Trophoblast cell (in vitro differentiated cells and primary cell): ENCODE measurements at regions not wholly inside any gene's neighbourhood (a gene's known extent, or its start where the extent isn't known, plus 50 kb on each side); places are given as distances from the start of the nearest gene placed in this dataset.

Experiments
- DNase-seq, 2 donors: peaks; one replicate each; pipeline ENCODE4 v3.0.0-alpha.2; 2016
- H2AFZ ChIP-seq: 2 replicates; pipeline ENCODE4 v1.6.1; 2013; ENCODE audit warnings: low read length, moderate library complexity, mild to moderate bottlenecking; ENCODE audit not compliant: insufficient read depth, poor library complexity
- H2AK5ac ChIP-seq: 2 replicates; pipeline ENCODE4 v1.6.1; 2013; ENCODE audit warnings: mild to moderate bottlenecking, low read length
- H2BK120ac ChIP-seq: 2 replicates; pipeline ENCODE4 v1.6.1; 2013; ENCODE audit warnings: low read length, mild to moderate bottlenecking, moderate library complexity; ENCODE audit not compliant: insufficient read depth, poor library complexity
- H2BK12ac ChIP-seq: 2 replicates; pipeline ENCODE4 v1.6.1; 2013; ENCODE audit warnings: mild to moderate bottlenecking, low read length, moderate library complexity
- H2BK5ac ChIP-seq: 2 replicates; pipeline ENCODE4 v1.6.1; 2013; ENCODE audit warnings: low read length, low read depth, moderate library complexity, mild to moderate bottlenecking; ENCODE audit not compliant: poor library complexity
- H3K14ac ChIP-seq: 2 replicates; pipeline ENCODE4 v1.6.1; 2013; ENCODE audit warnings: mild to moderate bottlenecking, low read length
- H3K18ac ChIP-seq: 2 replicates; pipeline ENCODE4 v1.6.1; 2013; ENCODE audit warnings: mild to moderate bottlenecking, low read length
- H3K23ac ChIP-seq: 2 replicates; pipeline ENCODE4 v1.6.1; 2013; ENCODE audit warnings: low read length
- H3K27ac ChIP-seq: 2 replicates; pipeline ENCODE4 v1.5.1; 2013; ENCODE audit warnings: low read depth, mild to moderate bottlenecking, inconsistent platforms, low read length, moderate library complexity
- H3K27me3 ChIP-seq: 2 replicates; pipeline ENCODE4 v1.6.1; 2013; ENCODE audit warnings: inconsistent platforms, mild to moderate bottlenecking, low read length, moderate library complexity; ENCODE audit not compliant: insufficient read depth
- H3K36me3 ChIP-seq, 2 experiments: 1 replicate in 1 of 2; 2 replicates in 1 of 2; pipeline ENCODE4 v1.6.1; 2013; ENCODE audit warnings: low read length in 2 of 2, mild to moderate bottlenecking in 2 of 2, moderate library complexity in 1 of 2; ENCODE audit not compliant: insufficient read depth in 2 of 2, control insufficient read depth in 1 of 2
- H3K4ac ChIP-seq: 2 replicates; pipeline ENCODE4 v1.6.1; 2013; ENCODE audit warnings: low read depth, mild to moderate bottlenecking, low read length, moderate library complexity
- H3K4me1 ChIP-seq, 2 experiments: 1 replicate in 1 of 2; 2 replicates in 1 of 2; pipeline ENCODE4 v1.6.1; 2013; ENCODE audit warnings: low read length in 2 of 2, mild to moderate bottlenecking in 2 of 2, moderate library complexity in 1 of 2; ENCODE audit not compliant: insufficient read depth in 2 of 2, control insufficient read depth in 1 of 2
- H3K4me2 ChIP-seq: 2 replicates; pipeline ENCODE4 v1.6.1; 2013; ENCODE audit warnings: inconsistent platforms, mild to moderate bottlenecking, low read length, moderate library complexity
- H3K4me3 ChIP-seq: 2 replicates; pipeline ENCODE4 v1.5.1; 2013; ENCODE audit warnings: mild to moderate bottlenecking, low read depth, low read length, inconsistent platforms
- H3K79me1 ChIP-seq: one replicate; pipeline ENCODE4 v1.6.1; 2013; ENCODE audit warnings: low read length
- H3K79me2 ChIP-seq: 2 replicates; pipeline ENCODE4 v1.6.1; 2013; ENCODE audit warnings: low read length, mild to moderate bottlenecking; ENCODE audit not compliant: control insufficient read depth, insufficient read depth, poor library complexity
- H3K9ac ChIP-seq: 2 replicates; pipeline ENCODE4 v1.6.1; 2013; ENCODE audit warnings: mild to moderate bottlenecking, low read length
- H3K9me3 ChIP-seq: 2 replicates; pipeline ENCODE4 v1.6.1; 2013; ENCODE audit warnings: low read depth, mild to moderate bottlenecking, control low read depth, inconsistent platforms, low read length; ENCODE audit not compliant: insufficient read depth
- H4K12ac ChIP-seq: 2 replicates; pipeline ENCODE4 v1.6.1; 2013; ENCODE audit warnings: low read depth, mild to moderate bottlenecking, low read length, moderate library complexity
- H4K8ac ChIP-seq: 2 replicates; pipeline ENCODE4 v1.6.1; 2013; ENCODE audit warnings: low read depth, mild to moderate bottlenecking, low read length, moderate library complexity
- H4K91ac ChIP-seq: one replicate; pipeline ENCODE4 v1.6.1; 2013; ENCODE audit warnings: low read depth, mild to moderate bottlenecking, low read length, moderate library complexity
- WGBS: extraction: QIAGEN DNeasy Blood & Tissue Kit; methylation state at CpG from one replicate; pipeline ENCODE4 v1.1.7; 2013; ENCODE audit warnings: missing lambda C conversion rate; ENCODE audit not compliant: insufficient read length, insufficient coverage; ENCODE audit errors: extremely low coverage; 5-methylcytosine and 5-hydroxymethylcytosine counted together

- H2AK5ac ChIP-seq, result no peak overlapping the region
- no peak overlapping the region for H3K4me2 ChIP-seq
- no peaks in the 10 kb centered on the region for H3K79me1 ChIP-seq
- H4K12ac ChIP-seq, result no peak overlapping the region
- H3K27ac ChIP-seq, result no peak overlapping the region
- H3K4ac ChIP-seq, result no peak overlapping the region
- no peak overlapping the region for H3K9ac ChIP-seq
- no peaks in the 10 kb centered on the region for H3K27me3 ChIP-seq
- no peak overlapping the region for H3K18ac ChIP-seq
- H3K14ac ChIP-seq, result no peak overlapping the region
- no peak overlapping the region for H2AFZ ChIP-seq
- no peak overlapping the region for H3K23ac ChIP-seq
- no peak overlapping the region for H2BK12ac ChIP-seq
- WGBS, result no CpG with 5 or more reads among the region's 1 CpG
- no peak overlapping the region for H3K4me3 ChIP-seq
- no peak overlapping the region for H2BK120ac ChIP-seq
- H4K91ac ChIP-seq, result no peak overlapping the region
- no peaks in the 10 kb centered on the region for H3K9me3 ChIP-seq
- H4K8ac ChIP-seq, result no peak overlapping the region
- DNase-seq, result no peak
- no peaks in the 10 kb centered on the region for H3K36me3 ChIP-seq
- H3K4me1 ChIP-seq, result no peaks in the 10 kb centered on the region
- no peaks in the 10 kb centered on the region for H3K79me2 ChIP-seq
- no peak overlapping the region for H2BK5ac ChIP-seq
Measured at GRCh38 chr1:71285529-71285928, 204.7 kb upstream of the ZRANB2 start.

- no peaks in the 10 kb centered on the region for H3K9me3 ChIP-seq
- no peak overlapping the region for H2BK12ac ChIP-seq
- no peak overlapping the region for H4K12ac ChIP-seq
- H3K79me2 ChIP-seq, result no peaks in the 10 kb centered on the region
- H3K27me3 ChIP-seq, result no peaks in the 10 kb centered on the region
- no peak overlapping the region for H3K14ac ChIP-seq
- no peak overlapping the region for H3K27ac ChIP-seq
- no peak overlapping the region for H2AK5ac ChIP-seq
- no peak overlapping the region for H2BK5ac ChIP-seq
- no peak overlapping the region for H3K4ac ChIP-seq
- H3K79me1 ChIP-seq, result no peaks in the 10 kb centered on the region
- no peak for DNase-seq
- H4K8ac ChIP-seq, result no peak overlapping the region
- H3K4me3 ChIP-seq, result no peak overlapping the region
- no peaks in the 10 kb centered on the region for H3K4me1 ChIP-seq
- H2AFZ ChIP-seq, result no peak overlapping the region
- H3K18ac ChIP-seq, result no peak overlapping the region
- H3K23ac ChIP-seq, result no peak overlapping the region
- no peak overlapping the region for H3K9ac ChIP-seq
- no peak overlapping the region for H2BK120ac ChIP-seq
- H3K36me3 ChIP-seq, result no peaks in the 10 kb centered on the region
- no peak overlapping the region for H3K4me2 ChIP-seq
- H4K91ac ChIP-seq, result no peak overlapping the region
Measured at GRCh38 chr1:71276466-71276865, 195.6 kb upstream of the ZRANB2 start.

- no peak overlapping the region for H3K14ac ChIP-seq
- no peak overlapping the region for H4K8ac ChIP-seq
- no peak overlapping the region for H3K4ac ChIP-seq
- H3K27ac ChIP-seq, result no peak overlapping the region
- no peak overlapping the region for H4K91ac ChIP-seq
- no peak overlapping the region for H2AFZ ChIP-seq
- H3K27me3 ChIP-seq, result no peaks in the 10 kb centered on the region
- no CpG with 5 or more reads among the region's 6 CpGs for WGBS
- H2BK5ac ChIP-seq, result no peak overlapping the region
- no peak overlapping the region for H4K12ac ChIP-seq
- H3K79me2 ChIP-seq, result no peaks in the 10 kb centered on the region
- H3K18ac ChIP-seq, result no peak overlapping the region
- no peak overlapping the region for H3K4me2 ChIP-seq
- H3K36me3 ChIP-seq, result no peaks in the 10 kb centered on the region
- H2AK5ac ChIP-seq, result no peak overlapping the region
- no peaks in the 10 kb centered on the region for H3K79me1 ChIP-seq
- H2BK120ac ChIP-seq, result no peak overlapping the region
- no peak overlapping the region for H3K4me3 ChIP-seq
- no peak overlapping the region for H2BK12ac ChIP-seq
- no peak overlapping the region for H3K23ac ChIP-seq
- H3K9me3 ChIP-seq, result no peaks in the 10 kb centered on the region
- no peaks in the 10 kb centered on the region for H3K4me1 ChIP-seq
- no peak overlapping the region for H3K9ac ChIP-seq
- DNase-seq, result no peak
Measured at GRCh38 chr1:71273334-71273733, 192.5 kb upstream of the ZRANB2 start.

GRCh38 chr1:71270394-71270915, 189.6 kb upstream of the ZRANB2 start:
- H3K4me2 ChIP-seq, result no peak overlapping the region
- no peaks in the 10 kb centered on the region for H3K4me1 ChIP-seq
- H2BK12ac ChIP-seq, result no peak overlapping the region
- no peak overlapping the region for H2AK5ac ChIP-seq
- H3K4ac ChIP-seq, result no peak overlapping the region
- no peak for DNase-seq
- H2AFZ ChIP-seq, result no peak overlapping the region
- no peaks in the 10 kb centered on the region for H3K9me3 ChIP-seq
- H3K79me1 ChIP-seq, result no peaks in the 10 kb centered on the region
- H3K23ac ChIP-seq, result no peak overlapping the region
- WGBS, result no CpG with 5 or more reads among the region's 8 CpGs
- no peaks in the 10 kb centered on the region for H3K79me2 ChIP-seq
- H2BK120ac ChIP-seq, result no peak overlapping the region
- no peak overlapping the region for H3K14ac ChIP-seq
- H4K91ac ChIP-seq, result no peak overlapping the region
- H2BK5ac ChIP-seq, result no peak overlapping the region
- H3K18ac ChIP-seq, result no peak overlapping the region
- no peak overlapping the region for H3K27ac ChIP-seq
- H3K9ac ChIP-seq, result no peak overlapping the region
- no peak overlapping the region for H4K8ac ChIP-seq
- no peaks in the 10 kb centered on the region for H3K27me3 ChIP-seq
- no peak overlapping the region for H4K12ac ChIP-seq
- H3K36me3 ChIP-seq, result no peaks in the 10 kb centered on the region
- no peak overlapping the region for H3K4me3 ChIP-seq
